GM12891 (cell line): ENCODE measurements at regions not wholly inside any gene's neighbourhood (a gene's known extent, or its start where the extent isn't known, plus 50 kb on each side); places are given as distances from the start of the nearest gene placed in this dataset.

Experiments used
- DNase-seq: peaks from one replicate; pipeline ENCODE4 v3.0.0; 2011; ENCODE audit warnings: low spot score; ENCODE audit not compliant: insufficient read length
- FAIRE-seq: peaks from 2 replicates; lab custom pipeline; 2011; peaks lifted over from hg19 to GRCh38; lab: Jason Lieb, UNC
- PAX5 ChIP-seq: IDR thresholded peaks from 2 replicates; pipeline ENCODE4 v1.6.1; 2011; ENCODE audit warnings: low read length, moderate library complexity, mild to moderate bottlenecking; ENCODE audit not compliant: insufficient read depth, severe bottlenecking
- POLR2A ChIP-seq: IDR thresholded peaks from 2 replicates; pipeline ENCODE4 v1.6.1; 2011; ENCODE audit warnings: low read depth, low read length, control low read depth
- POLR2AphosphoS5 ChIP-seq: IDR thresholded peaks from 2 replicates; pipeline ENCODE4 v1.6.1; 2011; ENCODE audit warnings: low read depth, low read length, control low read depth
- POU2F2 ChIP-seq: IDR thresholded peaks from 2 replicates; pipeline ENCODE4 v1.6.1; 2011; ENCODE audit warnings: low read depth, mild to moderate bottlenecking, control low read depth, low read length, moderate library complexity
- SPI1 ChIP-seq: IDR thresholded peaks from 2 replicates; pipeline ENCODE4 v1.6.1; 2011; ENCODE audit warnings: low read depth, low read length, control low read depth
- TAF1 ChIP-seq: IDR thresholded peaks from 2 replicates; pipeline ENCODE4 v1.6.1; 2011; ENCODE audit warnings: low read depth, low read length, control low read depth

GRCh38 chr11:119990309-119991021 lies 147.4 kb downstream of the TRIM29 start:
- DNase-seq (no peak), FAIRE-seq (no peak)
- TF ChIP-seq TAF1 (no peak), SPI1 (no peak), POLR2A (no peak), PAX5 (no peak), POLR2AphosphoS5 (no peak), POU2F2 (no peak)

- DNase-seq = no peak
- TF ChIP-seq POLR2AphosphoS5 (no peak), SPI1 (no peak), POU2F2 (no peak), PAX5 (no peak), POLR2A (no peak), TAF1 (no peak)
- no peak for FAIRE-seq
Measured at GRCh38 chr11:119989159-119989821, 148.6 kb downstream of the TRIM29 start.

- TF ChIP-seq POU2F2 (no peak), POLR2A (no peak), SPI1 (no peak), PAX5 (no peak), POLR2AphosphoS5 (no peak), TAF1 (no peak)
- FAIRE-seq = no peak
- DNase-seq = no peak
Measured at GRCh38 chr11:119985551-119985950, 152.4 kb downstream of the TRIM29 start.

DNA sequence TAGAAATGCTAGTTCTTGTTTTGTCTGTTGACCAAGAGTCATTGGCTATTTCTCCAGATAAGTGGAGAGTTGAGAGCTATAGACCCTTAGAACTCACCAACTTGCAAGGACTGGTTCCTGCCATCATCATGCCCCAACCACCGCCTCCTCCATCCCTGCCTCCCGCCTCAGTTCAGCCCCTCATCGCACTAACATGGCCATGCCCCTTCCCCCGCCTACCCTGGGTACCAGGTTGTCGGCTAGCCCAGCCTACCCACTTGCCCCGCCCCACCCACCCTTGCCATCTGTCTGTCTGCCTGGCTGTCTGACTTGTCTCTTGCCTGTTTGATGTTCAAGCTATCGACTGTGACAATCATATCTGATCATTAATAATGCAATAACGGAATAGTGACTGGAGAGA lies 154.1 kb downstream of the TRIM29 start:
- TF ChIP-seq SPI1 (no peak), POLR2A (no peak), POLR2AphosphoS5 (no peak), POU2F2 (no peak), TAF1 (no peak), PAX5 (no peak)
- DNase-seq (no peak), FAIRE-seq (no peak)

DNA sequence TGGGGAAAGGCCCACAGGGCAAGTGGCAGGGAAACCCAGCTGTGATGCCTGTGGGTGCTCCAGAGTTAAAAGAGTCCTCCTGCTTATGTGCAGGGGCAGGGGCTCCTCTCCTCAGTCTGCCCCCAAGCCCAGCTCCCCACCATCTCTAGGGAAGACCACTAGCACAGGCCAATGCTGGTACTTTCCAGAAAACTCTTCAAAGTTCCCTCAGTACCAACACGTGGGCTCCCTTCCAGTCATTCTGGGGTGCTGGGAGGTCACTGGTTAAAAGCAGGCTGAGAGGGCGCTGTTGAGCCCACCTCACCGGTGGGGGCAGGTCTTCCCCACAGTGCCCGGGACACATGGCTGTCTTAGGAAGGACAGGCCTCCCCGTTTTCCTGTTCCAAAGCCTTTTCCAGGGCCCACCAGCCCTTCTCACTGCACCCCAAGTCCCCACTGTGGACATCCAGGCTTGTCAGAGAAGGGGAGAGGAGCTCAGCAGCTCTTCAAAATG lies 154.6 kb downstream of the TRIM29 start:
- DNase-seq = no peak
- no peak for FAIRE-seq
- TF ChIP-seq PAX5 (no peak), POLR2A (no peak), POLR2AphosphoS5 (no peak), TAF1 (no peak), POU2F2 (no peak), SPI1 (no peak)

GRCh38 chr11:119982517-119983239 lies 155.2 kb downstream of the TRIM29 start:
- DNase-seq (no peak), FAIRE-seq (no peak)
- TF ChIP-seq PAX5 (no peak), POU2F2 (no peak), SPI1 (no peak), TAF1 (no peak), POLR2AphosphoS5 (no peak), POLR2A (no peak)

- TF ChIP-seq POU2F2 (no peak), PAX5 (no peak), POLR2AphosphoS5 (no peak), POLR2A (no peak), TAF1 (no peak), SPI1 (no peak)
- no peak for FAIRE-seq
- DNase-seq = no peak
Measured at GRCh38 chr11:119980431-119980830, 157.5 kb downstream of the TRIM29 start.

DNA sequence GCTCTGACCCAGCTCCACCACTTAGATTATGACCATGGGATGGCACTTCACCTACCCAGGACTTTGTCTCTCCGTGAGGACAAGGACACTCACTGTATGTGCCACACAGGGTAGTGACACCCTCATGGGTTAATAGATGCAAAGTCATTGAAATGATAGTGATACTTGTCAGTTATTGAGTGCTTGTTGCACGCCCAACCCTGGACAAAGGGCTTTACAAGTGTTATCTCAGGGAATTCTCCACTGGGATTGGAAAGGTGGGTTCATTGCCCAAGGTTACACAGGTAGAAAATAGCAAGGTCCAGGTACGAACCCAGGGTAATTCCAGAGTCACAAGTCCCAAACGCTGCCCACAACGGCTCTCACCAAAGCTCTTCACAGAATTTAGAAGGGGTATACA lies 158.2 kb downstream of the TRIM29 start:
- no peak for FAIRE-seq
- no peak for TF ChIP-seq POLR2AphosphoS5
- no peak for TF ChIP-seq TAF1
- TF ChIP-seq SPI1 = no peak
- TF ChIP-seq POLR2A = no peak
- TF ChIP-seq PAX5 = no peak
- TF ChIP-seq POU2F2 = no peak
- DNase-seq = no peak

DNA sequence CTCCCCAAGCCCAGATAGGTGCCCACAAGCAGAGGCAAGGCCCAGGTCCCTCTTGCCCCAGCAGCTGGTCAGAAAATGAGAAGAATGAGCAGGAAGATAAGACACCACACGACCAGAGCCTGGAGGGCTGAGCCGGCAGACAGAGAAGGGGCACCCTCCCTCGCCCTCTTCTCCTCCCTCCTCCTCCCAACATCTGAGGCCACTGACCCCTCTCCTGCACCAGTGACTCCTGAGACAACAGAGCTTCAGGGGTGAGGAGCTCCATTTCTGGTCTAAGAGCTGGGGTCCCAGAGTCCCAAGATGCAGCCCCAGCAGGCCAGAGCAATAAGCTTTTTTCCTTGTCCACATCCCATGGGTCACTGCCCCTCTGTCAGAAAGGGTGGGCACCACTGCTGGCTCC lies 159.2 kb downstream of the TRIM29 start:
- TF ChIP-seq POU2F2 (no peak), POLR2A (no peak), POLR2AphosphoS5 (no peak), SPI1 (no peak), TAF1 (no peak), PAX5 (no peak)
- FAIRE-seq (no peak), DNase-seq (no peak)
